ENCODE measurements at regions not wholly inside any gene's neighbourhood (a gene's known extent, or its start where the extent isn't known, plus 50 kb on each side); places are given as distances from the start of the nearest gene placed in this dataset.

GRCh38 chr3:194962056-194962455 lies 276.4 kb downstream of the FAM43A start:
- no peak for TF ChIP-seq CTCF (IDR thresholded peaks at IDR 0.05; ENCODE audit: low read length)
- no peak for TF ChIP-seq EZH2 (optimal IDR thresholded peaks at IDR 0.05; ENCODE audit: low read depth, low read length)
- no peak for TF ChIP-seq EZH2phosphoT487 (IDR thresholded peaks at IDR 0.05; ENCODE audit: low read length)

Data from MM.1S (cell line).